SH-SY5Y (cell line): ENCODE measurements at regions not wholly inside any gene's neighbourhood (a gene's known extent, or its start where the extent isn't known, plus 50 kb on each side); places are given as distances from the start of the nearest gene placed in this dataset.

Experiments used
- GATA2 ChIP-seq: IDR thresholded peaks from 2 replicates; pipeline ENCODE4 v1.6.1; 2011; ENCODE audit warnings: mild to moderate bottlenecking, low read depth, low read length
- GATA3 ChIP-seq: IDR thresholded peaks from 2 replicates; pipeline ENCODE4 v1.6.1; 2011; ENCODE audit warnings: low read depth, mild to moderate bottlenecking, low read length, moderate library complexity

DNA sequence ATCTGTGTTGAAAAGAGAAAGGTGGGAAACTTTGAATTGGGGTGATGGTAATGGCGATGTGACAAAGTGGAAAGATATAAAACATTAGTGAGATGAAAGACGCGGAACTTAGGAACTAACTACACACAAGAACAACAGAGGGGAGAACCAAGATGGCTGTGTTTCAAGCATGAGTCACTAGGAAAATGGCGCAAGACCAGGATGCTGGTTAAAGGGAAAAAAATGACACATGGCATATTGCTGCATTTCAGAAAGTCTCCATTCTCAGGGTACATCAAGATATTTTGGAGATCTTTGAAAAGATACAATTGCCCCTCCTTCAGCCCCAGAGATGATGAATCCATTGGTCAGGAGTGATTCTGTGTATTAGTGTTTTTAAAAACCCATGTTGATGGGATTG, 164.4 kb downstream of the FBXO8 start:
- TF ChIP-seq GATA3, result no peak
- TF ChIP-seq GATA2, result peak; percentile 41; the same call in 1 of the 2 replicates
